ENCODE measurements at regions not wholly inside any gene's neighbourhood (a gene's known extent, or its start where the extent isn't known, plus 50 kb on each side); places are given as distances from the start of the nearest gene placed in this dataset.
A peak's percentile ranks its signal among the peaks of the same experiment; 100 is the strongest.

- DNase-seq (ENCODE audit: low read depth), result peak; percentile 18
- no peak for TF ChIP-seq CTCF (IDR thresholded peaks at IDR 0.05; ENCODE audit: insufficient read depth, low read depth, low read length)
- H3K4me3 ChIP-seq (ENCODE audit: low read depth, low read length), result no peak overlapping the region
Observed at GRCh38 chr12:70190262-70191010, 52.8 kb upstream of the CNOT2 start.
